Vagina (tissue), 2 donors: ENCODE measurements at regions not wholly inside any gene's neighbourhood (a gene's known extent, or its start where the extent isn't known, plus 50 kb on each side); places are given as distances from the start of the nearest gene placed in this dataset.

Experiments
- DNase-seq, 2 donors: peaks; one replicate each; pipeline ENCODE4 v3.0.0-alpha.2; 2017; ENCODE audit errors: extremely low spot score in 2 of 2
- H3K27ac ChIP-seq: fragments of 200-600 bp; sonication (generic); one replicate; pipeline ENCODE4 v1.5.1; 2019
- H3K27me3 ChIP-seq: fragments of 200-600 bp; sonication (generic); one replicate; pipeline ENCODE4 v1.5.1; 2019
- H3K36me3 ChIP-seq, 2 donors: fragments of 200-600 bp; sonication (generic); one replicate each; pipeline ENCODE4 v1.5.1; 2017 to 2019
- H3K4me1 ChIP-seq: fragments of 200-600 bp; sonication (generic); one replicate; pipeline ENCODE4 v1.5.1; 2019
- H3K4me3 ChIP-seq, 2 donors: fragments of 200-600 bp; sonication (generic); 1 replicate in 1 of 2; 2 replicates in 1 of 2; pipeline ENCODE4 v1.5.1; 2016 to 2019
- H3K9me3 ChIP-seq: fragments of 200-600 bp; sonication (generic); one replicate; pipeline ENCODE4 v1.5.1; 2019
- CTCF ChIP-seq, 3 experiments: fragments of 450-650 bp in 2 of 3; fragments of 200-600 bp in 1 of 3; sonication (generic) in 1 of 3; IDR thresholded peaks; one replicate each; pipeline ENCODE4 v1.5.1; 2017 to 2019; ENCODE audit warnings: antibody characterized with exemption in 3 of 3, mild to moderate bottlenecking in 2 of 3, moderate library complexity in 2 of 3
- POLR2A ChIP-seq, 2 donors: fragments of 450-650 bp; IDR thresholded peaks; one replicate each; pipeline ENCODE4 v1.6.1; 2017; ENCODE audit warnings: antibody characterized with exemption in 2 of 2, mild to moderate bottlenecking in 2 of 2, moderate library complexity in 2 of 2
- POLR2AphosphoS5 ChIP-seq, 2 donors: sonication (generic); formaldehyde crosslinking; IDR thresholded peaks; one replicate each; pipeline ENCODE4 v1.9.0; 2017; ENCODE audit warnings: antibody characterized with exemption in 2 of 2, mild to moderate bottlenecking in 2 of 2, low read depth in 1 of 2; ENCODE audit not compliant: insufficient read depth in 1 of 2
- intact Hi-C: fragments of 100-400 bp; cut with DNase I; formaldehyde crosslinking; loops from one replicate; pipeline ENCODE4 v1.15.1; 2023

DNA sequence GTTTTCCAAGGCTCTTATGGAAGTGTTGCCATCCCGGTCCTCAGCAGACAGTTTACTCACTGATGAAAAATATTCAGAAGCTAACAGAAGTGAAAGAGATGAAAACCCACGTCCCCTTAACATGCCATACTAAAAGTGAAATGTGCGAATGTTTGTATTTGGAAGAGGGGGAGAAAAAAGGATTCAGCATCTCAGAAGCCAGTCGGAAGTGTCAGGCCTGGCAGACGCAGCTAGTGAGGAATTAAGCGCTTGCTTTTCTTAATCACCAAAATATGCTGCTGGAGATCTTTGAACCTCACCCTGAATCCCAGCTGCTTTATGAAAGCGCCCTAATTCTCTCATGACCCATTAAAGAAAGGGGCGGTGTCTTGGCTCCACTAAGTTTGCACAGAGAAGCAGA is 653.7 kb downstream of the DCDC2C start:
- Histone ChIP-seq H3K27ac (no peak overlapping the region), H3K4me3 (no peak overlapping the region), H3K36me3 (no peaks in the 10 kb centered on the region), H3K9me3 (no peaks in the 10 kb centered on the region), H3K4me1 (no peaks in the 10 kb centered on the region), H3K27me3 (no peaks in the 10 kb centered on the region)
- TF ChIP-seq POLR2A (IDR thresholded peaks at IDR 0.05) (no peak), POLR2AphosphoS5 (IDR thresholded peaks at IDR 0.05; ENCODE audit: insufficient read depth in 1 of 2, low read depth in 1 of 2) (no peak), CTCF (IDR thresholded peaks at IDR 0.05) (no peak)
- intact Hi-C loops = no loop called here
- DNase-seq = no peak

DNA sequence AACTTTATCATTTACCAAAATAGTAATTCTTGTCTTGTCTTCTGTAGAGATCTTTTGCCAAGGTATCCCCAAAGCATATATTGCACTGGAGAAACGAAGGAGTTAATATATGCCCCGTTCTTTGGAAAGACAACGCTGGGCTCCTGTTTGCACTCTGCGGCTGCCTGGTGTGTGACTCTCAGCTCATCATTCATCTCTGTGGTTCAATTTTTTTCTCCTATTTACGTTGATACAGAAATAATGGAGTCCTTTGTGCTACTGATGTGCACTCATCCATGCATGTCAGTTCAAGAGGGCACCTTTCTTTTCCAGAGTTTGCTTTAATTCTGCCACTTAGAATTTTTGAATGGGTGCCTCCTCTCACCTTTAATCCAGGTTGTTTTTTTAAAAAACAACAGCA is 655.5 kb downstream of the DCDC2C start:
- no peak for DNase-seq
- no peaks in the 10 kb centered on the region for H3K36me3 ChIP-seq
- H3K27me3 ChIP-seq = no peaks in the 10 kb centered on the region
- no peaks in the 10 kb centered on the region for H3K4me1 ChIP-seq
- no peaks in the 10 kb centered on the region for H3K9me3 ChIP-seq
- TF ChIP-seq POLR2AphosphoS5 (IDR thresholded peaks at IDR 0.05; ENCODE audit: insufficient read depth in 1 of 2, low read depth in 1 of 2) = no peak
- TF ChIP-seq POLR2A (IDR thresholded peaks at IDR 0.05) = no peak
- TF ChIP-seq CTCF (IDR thresholded peaks at IDR 0.05) = no peak
- no peak overlapping the region for H3K4me3 ChIP-seq
- H3K27ac ChIP-seq = no peak overlapping the region
- intact Hi-C loops = no loop called here

GRCh38 chr2:4368907-4369306 is 665.5 kb downstream of the DCDC2C start:
- DNase-seq = no peak
- intact Hi-C loops = no loop called here
- Histone ChIP-seq H3K36me3 (no peaks in the 10 kb centered on the region), H3K27me3 (no peaks in the 10 kb centered on the region), H3K27ac (no peak overlapping the region), H3K4me1 (no peaks in the 10 kb centered on the region), H3K9me3 (no peaks in the 10 kb centered on the region), H3K4me3 (no peak overlapping the region)
- TF ChIP-seq POLR2A (IDR thresholded peaks at IDR 0.05) (no peak), CTCF (IDR thresholded peaks at IDR 0.05) (no peak), POLR2AphosphoS5 (IDR thresholded peaks at IDR 0.05; ENCODE audit: insufficient read depth in 1 of 2, low read depth in 1 of 2) (no peak)

DNA sequence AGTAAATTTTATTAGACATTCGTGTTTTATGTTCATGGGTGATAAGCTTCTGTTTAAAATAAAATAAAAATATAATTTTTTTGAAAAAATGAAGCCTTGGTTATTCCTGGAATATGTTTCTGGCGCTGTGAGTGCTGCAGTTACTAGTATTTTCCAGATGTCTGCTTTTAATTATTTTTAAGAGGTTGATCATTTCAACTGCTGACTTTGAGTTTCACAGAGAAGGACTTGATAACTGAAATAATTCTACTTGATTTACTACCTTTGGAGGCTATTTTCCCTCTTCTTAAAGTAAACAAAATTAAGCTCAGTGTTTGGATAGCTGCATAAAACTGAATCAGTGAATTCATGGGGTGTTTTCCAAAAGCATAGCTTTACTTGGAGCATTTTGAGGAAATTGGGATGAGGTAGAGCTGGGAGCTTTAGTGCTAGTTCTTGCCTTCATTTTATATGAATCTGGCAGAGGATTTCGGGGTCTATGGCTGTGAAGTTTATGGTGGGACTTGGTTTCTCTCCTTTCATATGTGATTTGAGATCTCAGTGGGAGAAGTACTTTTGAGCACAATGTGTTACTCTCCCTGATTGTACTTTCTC is 666.5 kb downstream of the DCDC2C start:
- intact Hi-C loops = no loop called here
- no peaks in the 10 kb centered on the region for H3K36me3 ChIP-seq
- H3K4me1 ChIP-seq = no peaks in the 10 kb centered on the region
- H3K4me3 ChIP-seq = no peak overlapping the region
- TF ChIP-seq CTCF (IDR thresholded peaks at IDR 0.05) (no peak), POLR2A (IDR thresholded peaks at IDR 0.05) (no peak), POLR2AphosphoS5 (IDR thresholded peaks at IDR 0.05; ENCODE audit: insufficient read depth in 1 of 2, low read depth in 1 of 2) (no peak)
- no peaks in the 10 kb centered on the region for H3K9me3 ChIP-seq
- DNase-seq = no peak
- H3K27me3 ChIP-seq = no peaks in the 10 kb centered on the region
- no peak overlapping the region for H3K27ac ChIP-seq

- intact Hi-C loops = no loop called here
- Histone ChIP-seq H3K4me3 (no peak overlapping the region), H3K27ac (no peak overlapping the region), H3K9me3 (no peaks in the 10 kb centered on the region), H3K4me1 (no peaks in the 10 kb centered on the region), H3K36me3 (no peaks in the 10 kb centered on the region), H3K27me3 (no peaks in the 10 kb centered on the region)
- DNase-seq = no peak
- TF ChIP-seq CTCF (IDR thresholded peaks at IDR 0.05) (no peak), POLR2A (IDR thresholded peaks at IDR 0.05) (no peak), POLR2AphosphoS5 (IDR thresholded peaks at IDR 0.05; ENCODE audit: insufficient read depth in 1 of 2, low read depth in 1 of 2) (no peak)
These were observed 667.2 kb downstream of the DCDC2C start for GRCh38 chr2:4370422-4371090.
